CD14-positive monocyte (primary cell): ENCODE measurements at regions not wholly inside any gene's neighbourhood (a gene's known extent, or its start where the extent isn't known, plus 50 kb on each side); places are given as distances from the start of the nearest gene placed in this dataset.

ENCODE experiments used
- DNase-seq, 3 donors: peaks; one replicate each; pipeline ENCODE4 v3.0.0-alpha.2; 2011 to 2022
- H2AFZ ChIP-seq: 2 replicates; pipeline ENCODE4 v1.6.0; 2012; ENCODE audit warnings: mild to moderate bottlenecking, low read depth, low read length, inconsistent platforms; ENCODE audit not compliant: insufficient read depth, poor library complexity, severe bottlenecking
- H3K27ac ChIP-seq, 2 donors: 1 replicate in 1 of 2; 2 replicates in 1 of 2; pipeline ENCODE4 v1.5.1; 2012 to 2013; ENCODE audit warnings: low read length in 2 of 2, control low read depth in 1 of 2, inconsistent platforms in 1 of 2, low read depth in 1 of 2, mild to moderate bottlenecking in 1 of 2
- H3K27me3 ChIP-seq, 2 donors: one replicate each; pipeline versions ENCODE4 v1.6.0 to v1.6.1; 2011 to 2013; ENCODE audit warnings: low read length in 2 of 2; ENCODE audit not compliant: control insufficient read depth in 2 of 2, insufficient read depth in 2 of 2
- H3K36me3 ChIP-seq, 2 donors: replicated peaks in 1 of 2; 1 replicate in 1 of 2; 2 replicates in 1 of 2; pipeline versions ENCODE4 v1.5.1 to v1.6.1; 2012 to 2013; ENCODE audit warnings: low read length in 2 of 2, control low read depth in 1 of 2, inconsistent platforms in 1 of 2, mild to moderate bottlenecking in 1 of 2; ENCODE audit not compliant: insufficient read depth in 2 of 2, control insufficient read depth in 1 of 2
- H3K4me1 ChIP-seq, 2 donors: 1 replicate in 1 of 2; 2 replicates in 1 of 2; pipeline versions ENCODE4 v1.5.1 to v1.6.1; 2012 to 2013; ENCODE audit warnings: low read length in 2 of 2, control low read depth in 1 of 2, inconsistent platforms in 1 of 2, mild to moderate bottlenecking in 1 of 2, moderate library complexity in 1 of 2; ENCODE audit not compliant: insufficient read depth in 2 of 2, control insufficient read depth in 1 of 2
- H3K4me2 ChIP-seq: replicated peaks from 2 replicates; pipeline ENCODE3; 2012; ENCODE audit warnings: low read length, moderate library complexity, mild to moderate bottlenecking; ENCODE audit not compliant: poor library complexity, severe bottlenecking; ENCODE audit errors: extremely low read depth
- H3K4me3 ChIP-seq, 3 experiments: fragments of 200-600 bp in 1 of 3; sonication (generic) in 1 of 3; replicated peaks in 1 of 3; 1 replicate in 2 of 3; 2 replicates in 1 of 3; pipeline ENCODE4 v1.5.1; 2011 to 2013; ENCODE audit warnings: low read length in 3 of 3, mild to moderate bottlenecking in 3 of 3, control low read depth in 2 of 3, low read depth in 2 of 3, inconsistent platforms in 1 of 3, moderate library complexity in 1 of 3
- H3K79me2 ChIP-seq: 2 replicates; pipeline ENCODE4 v1.6.0; 2012; ENCODE audit warnings: mild to moderate bottlenecking, control low read depth, inconsistent platforms, low read length, moderate library complexity; ENCODE audit not compliant: insufficient read depth
- H3K9ac ChIP-seq: 2 replicates; pipeline ENCODE4 v1.6.0; 2017; ENCODE audit warnings: low read length, mild to moderate bottlenecking; ENCODE audit not compliant: insufficient read depth, poor library complexity, severe bottlenecking
- H3K9me3 ChIP-seq, 2 donors: replicated peaks in 1 of 2; 1 replicate in 1 of 2; 2 replicates in 1 of 2; pipeline versions ENCODE4 v1.5.1 to v1.6.1; 2012 to 2013; ENCODE audit warnings: low read length in 2 of 2, control low read depth in 1 of 2; ENCODE audit not compliant: control insufficient read depth in 1 of 2, insufficient read depth in 1 of 2
- H4K20me1 ChIP-seq: 2 replicates; pipeline ENCODE4 v1.6.0; 2012; ENCODE audit warnings: mild to moderate bottlenecking, low read length, control low read depth, moderate library complexity; ENCODE audit not compliant: insufficient read depth
- H3K27ac Mint-ChIP-seq, 7 donors: one replicate each; pipeline ENCODE4 v1.8.0; 2020; ENCODE audit warnings: mild to moderate bottlenecking in 7 of 7, mixed read lengths in 7 of 7, moderate library complexity in 6 of 7, inconsistent platforms in 2 of 7
- H3K27me3 Mint-ChIP-seq, 3 donors: one replicate each; pipeline ENCODE4 v1.8.0; 2021 to 2022; ENCODE audit warnings: low read depth in 3 of 3, mild to moderate bottlenecking in 3 of 3, mixed read lengths in 3 of 3, moderate library complexity in 3 of 3, inconsistent platforms in 1 of 3
- H3K36me3 Mint-ChIP-seq, 2 donors: one replicate each; pipeline ENCODE4 v1.8.0; 2020; ENCODE audit warnings: mixed read lengths in 2 of 2, inconsistent platforms in 1 of 2, mild to moderate bottlenecking in 1 of 2
- H3K4me1 Mint-ChIP-seq: one replicate; pipeline ENCODE4 v1.8.0; 2020; ENCODE audit warnings: mild to moderate bottlenecking, mixed read lengths
- H3K4me3 Mint-ChIP-seq, 2 donors: one replicate each; pipeline ENCODE4 v1.8.0; 2020; ENCODE audit warnings: mild to moderate bottlenecking in 2 of 2, mixed read lengths in 2 of 2, moderate library complexity in 1 of 2
- H3K9me3 Mint-ChIP-seq, 7 donors: one replicate each; pipeline ENCODE4 v1.8.0; 2020 to 2022; ENCODE audit warnings: mixed read lengths in 7 of 7, mild to moderate bottlenecking in 6 of 7, moderate library complexity in 6 of 7, inconsistent platforms in 2 of 7
- CTCF ChIP-seq: fragments of 200-600 bp; IDR thresholded peaks from one replicate; pipeline ENCODE4 v1.8.0; 2022; ENCODE audit warnings: antibody characterized with exemption, mild to moderate bottlenecking
- WGBS: methylation state at CpG from one replicate; pipeline ENCODE4 v1.1.5; 2013; ENCODE audit warnings: missing lambda C conversion rate; ENCODE audit not compliant: insufficient coverage; 5-methylcytosine and 5-hydroxymethylcytosine counted together
- intact Hi-C, 2 donors: fragments of 100-400 bp; cut with micrococcal nuclease; formaldehyde crosslinking; loops; one replicate each; pipeline versions ENCODE4 v1.15.0 to v1.15.1; 2023

GRCh38 chr9:80501635-80502034, 929.9 kb downstream of the TLE4 start:
- Histone ChIP-seq H3K4me1 (no peaks in the 10 kb centered on the region), H3K9me3 (peaks cover 11 to 15% of the 10 kb centered on the region in 2 donors), H3K4me3 (no peak overlapping the region), H2AFZ (no peak overlapping the region), H3K79me2 (no peaks in the 10 kb centered on the region), H3K4me2 (no peak overlapping the region), H3K9ac (no peak overlapping the region), H3K36me3 (no peaks in the 10 kb centered on the region), H4K20me1 (no peaks in the 10 kb centered on the region), H3K27me3 (no peaks in the 10 kb centered on the region), H3K27ac (no peak overlapping the region)
- intact Hi-C loops = loop anchor here in 1 of 2 donors (10.0 kb wide), 1 partner anchor 107 kb away; no protein-coding TSS in a partner anchor
- H3K27ac Mint-ChIP-seq = no peak overlapping the region
- WGBS = no CpG with 5 or more reads among the region's 3 CpGs
- TF ChIP-seq CTCF = no peak
- no peaks in the 10 kb centered on the region for H3K36me3 Mint-ChIP-seq
- no peaks in the 10 kb centered on the region for H3K4me1 Mint-ChIP-seq
- H3K9me3 Mint-ChIP-seq = peaks cover 0 to 16% (median 6%) of the 10 kb centered on the region in 7 donors
- DNase-seq = no peak
- no peaks in the 10 kb centered on the region for H3K27me3 Mint-ChIP-seq
- H3K4me3 Mint-ChIP-seq = no peak overlapping the region

GRCh38 chr9:80500300-80500699, 928.5 kb downstream of the TLE4 start:
- Histone ChIP-seq H3K9me3 (peaks cover 11 to 16% of the 10 kb centered on the region in 2 donors), H2AFZ (no peak overlapping the region), H4K20me1 (no peaks in the 10 kb centered on the region), H3K4me3 (no peak overlapping the region), H3K79me2 (no peaks in the 10 kb centered on the region), H3K4me2 (no peak overlapping the region), H3K4me1 (no peaks in the 10 kb centered on the region), H3K27me3 (no peaks in the 10 kb centered on the region), H3K27ac (no peak overlapping the region), H3K9ac (no peak overlapping the region), H3K36me3 (no peaks in the 10 kb centered on the region)
- H3K27ac Mint-ChIP-seq = no peak overlapping the region
- intact Hi-C loops = loop anchor here in 1 of 2 donors (10.0 kb wide), 1 partner anchor 105 kb away; no protein-coding TSS in a partner anchor
- no peaks in the 10 kb centered on the region for H3K36me3 Mint-ChIP-seq
- no peaks in the 10 kb centered on the region for H3K27me3 Mint-ChIP-seq
- 100% methylated on average over 3 of the region's 4 CpGs for WGBS
- TF ChIP-seq CTCF = no peak
- peaks cover 0 to 16% (median 8%) of the 10 kb centered on the region in 7 donors for H3K9me3 Mint-ChIP-seq
- no peak for DNase-seq
- no peaks in the 10 kb centered on the region for H3K4me1 Mint-ChIP-seq
- H3K4me3 Mint-ChIP-seq = no peak overlapping the region
